HG03460 (cell line): ENCODE measurements at regions not wholly inside any gene's neighbourhood (a gene's known extent, or its start where the extent isn't known, plus 50 kb on each side); places are given as distances from the start of the nearest gene placed in this dataset.

Experiments
- ATAC-seq: cut with Tn5 transposase; IDR thresholded peaks from one replicate; pipeline ENCODE4 v1.9.1; 2021; ENCODE audit not compliant: unreplicated experiment

- ATAC-seq: no peak
These were observed 319.1 kb downstream of the ZSWIM6 start for GRCh38 chr5:61651195-61651594.

- ATAC-seq: no peak
These were observed 320.9 kb downstream of the ZSWIM6 start for GRCh38 chr5:61652916-61653315.

GRCh38 chr5:61653807-61654580 is 321.9 kb downstream of the ZSWIM6 start:
- no peak for ATAC-seq

GRCh38 chr5:61654876-61655275 is 322.8 kb downstream of the ZSWIM6 start:
- no peak for ATAC-seq

GRCh38 chr5:61657010-61657409 is 325.0 kb downstream of the ZSWIM6 start:
- no peak for ATAC-seq

GRCh38 chr5:61657686-61658085 is 325.6 kb downstream of the ZSWIM6 start:
- ATAC-seq: no peak

- ATAC-seq: peak; percentile 83
These were observed 326.5 kb downstream of the ZSWIM6 start for GRCh38 chr5:61658592-61659008.

GRCh38 chr5:61659221-61659696 is 327.2 kb downstream of the ZSWIM6 start:
- no peak for ATAC-seq

- no peak for ATAC-seq
These were observed 330.6 kb downstream of the ZSWIM6 start for GRCh38 chr5:61662670-61663069.

GRCh38 chr5:61666064-61666621 is 334.1 kb downstream of the ZSWIM6 start:
- ATAC-seq: no peak

GRCh38 chr5:61667525-61668218 is 335.6 kb downstream of the ZSWIM6 start:
- no peak for ATAC-seq

GRCh38 chr5:61669531-61669930 is 337.5 kb downstream of the ZSWIM6 start:
- no peak for ATAC-seq

- no peak for ATAC-seq
These were observed 338.9 kb downstream of the ZSWIM6 start for GRCh38 chr5:61670941-61671340.

- no peak for ATAC-seq
These were observed 341.1 kb downstream of the ZSWIM6 start for GRCh38 chr5:61673007-61673735.

GRCh38 chr5:61674378-61674777 is 342.3 kb downstream of the ZSWIM6 start:
- ATAC-seq: no peak

GRCh38 chr5:61675015-61675692 is 343.1 kb downstream of the ZSWIM6 start:
- ATAC-seq: no peak

GRCh38 chr5:61677220-61677619 is 345.2 kb downstream of the ZSWIM6 start:
- ATAC-seq: no peak

- ATAC-seq: no peak
These were observed 346.9 kb downstream of the ZSWIM6 start for GRCh38 chr5:61678966-61679365.

GRCh38 chr5:61679562-61679961 is 347.5 kb downstream of the ZSWIM6 start:
- ATAC-seq: no peak

- no peak for ATAC-seq
These were observed 348.2 kb downstream of the ZSWIM6 start for GRCh38 chr5:61680247-61680646.

GRCh38 chr5:61683148-61683547 is 351.1 kb downstream of the ZSWIM6 start:
- ATAC-seq: no peak
